LNCaP clone FGC (cell line): ENCODE measurements at regions not wholly inside any gene's neighbourhood (a gene's known extent, or its start where the extent isn't known, plus 50 kb on each side); places are given as distances from the start of the nearest gene placed in this dataset.

Experiments used
- DNase-seq: peaks from one replicate; pipeline ENCODE4 v3.0.0-alpha.2; 2011; ENCODE audit warnings: low read depth
- H3K4me3 ChIP-seq: 2 replicates; pipeline ENCODE4 v1.5.1; 2011; ENCODE audit warnings: mild to moderate bottlenecking, low read depth, low read length, control low read depth
- TF ChIP-seq, protein P1 (sequence below): IDR thresholded peaks from 2 replicates; pipeline ENCODE4 v1.5.1; 2012; ENCODE audit warnings: mild to moderate bottlenecking; ENCODE audit not compliant: control insufficient read depth, insufficient read depth; ENCODE audit errors: extremely low read depth

DNA sequence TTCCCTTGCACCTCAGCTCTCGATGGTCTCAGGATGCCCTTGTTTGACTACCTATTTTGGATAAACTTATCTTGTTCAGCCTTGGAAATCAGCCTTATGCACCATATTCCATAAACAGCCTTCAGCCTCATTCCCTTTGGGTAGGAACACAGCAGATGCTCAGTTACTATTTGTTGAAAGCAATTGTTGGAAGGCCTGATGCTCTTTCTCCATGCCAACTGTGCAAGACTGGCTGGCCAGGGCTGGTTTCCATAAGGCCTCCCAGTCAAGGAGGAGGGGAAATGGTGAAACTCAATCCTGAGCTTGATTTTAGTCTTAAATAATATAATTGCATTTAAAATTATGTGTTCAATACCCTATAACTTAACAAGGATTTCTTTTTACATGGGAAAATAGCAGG is 121.1 kb upstream of the DEPDC1 start:
- H3K4me3 ChIP-seq, result no peak overlapping the region
- TF ChIP-seq, protein P1, sequence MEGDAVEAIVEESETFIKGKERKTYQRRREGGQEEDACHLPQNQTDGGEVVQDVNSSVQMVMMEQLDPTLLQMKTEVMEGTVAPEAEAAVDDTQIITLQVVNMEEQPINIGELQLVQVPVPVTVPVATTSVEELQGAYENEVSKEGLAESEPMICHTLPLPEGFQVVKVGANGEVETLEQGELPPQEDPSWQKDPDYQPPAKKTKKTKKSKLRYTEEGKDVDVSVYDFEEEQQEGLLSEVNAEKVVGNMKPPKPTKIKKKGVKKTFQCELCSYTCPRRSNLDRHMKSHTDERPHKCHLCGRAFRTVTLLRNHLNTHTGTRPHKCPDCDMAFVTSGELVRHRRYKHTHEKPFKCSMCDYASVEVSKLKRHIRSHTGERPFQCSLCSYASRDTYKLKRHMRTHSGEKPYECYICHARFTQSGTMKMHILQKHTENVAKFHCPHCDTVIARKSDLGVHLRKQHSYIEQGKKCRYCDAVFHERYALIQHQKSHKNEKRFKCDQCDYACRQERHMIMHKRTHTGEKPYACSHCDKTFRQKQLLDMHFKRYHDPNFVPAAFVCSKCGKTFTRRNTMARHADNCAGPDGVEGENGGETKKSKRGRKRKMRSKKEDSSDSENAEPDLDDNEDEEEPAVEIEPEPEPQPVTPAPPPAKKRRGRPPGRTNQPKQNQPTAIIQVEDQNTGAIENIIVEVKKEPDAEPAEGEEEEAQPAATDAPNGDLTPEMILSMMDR, result no peak
- DNase-seq, result no peak

DNA sequence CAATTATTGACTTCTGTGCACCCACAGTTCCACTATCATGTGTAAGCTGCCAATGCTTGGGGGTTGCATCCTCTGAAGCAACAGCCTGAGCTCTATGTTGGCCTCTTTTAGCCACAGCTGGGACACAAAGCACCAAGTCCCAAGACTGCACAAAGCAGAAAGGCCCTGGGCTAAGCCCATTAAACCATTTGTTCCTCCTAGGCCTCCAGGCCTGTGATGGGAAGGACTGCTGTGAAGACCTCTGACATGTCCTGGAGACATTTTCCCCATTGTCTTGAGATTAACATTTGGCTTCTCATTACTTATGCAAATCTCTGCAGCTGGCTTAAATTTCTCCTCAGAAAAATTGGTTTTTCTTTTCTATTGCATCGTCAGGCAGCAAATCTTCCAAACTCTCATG is 123.7 kb upstream of the DEPDC1 start:
- no peak overlapping the region for H3K4me3 ChIP-seq
- DNase-seq, result no peak
- TF ChIP-seq, protein P1, result no peak

DNA sequence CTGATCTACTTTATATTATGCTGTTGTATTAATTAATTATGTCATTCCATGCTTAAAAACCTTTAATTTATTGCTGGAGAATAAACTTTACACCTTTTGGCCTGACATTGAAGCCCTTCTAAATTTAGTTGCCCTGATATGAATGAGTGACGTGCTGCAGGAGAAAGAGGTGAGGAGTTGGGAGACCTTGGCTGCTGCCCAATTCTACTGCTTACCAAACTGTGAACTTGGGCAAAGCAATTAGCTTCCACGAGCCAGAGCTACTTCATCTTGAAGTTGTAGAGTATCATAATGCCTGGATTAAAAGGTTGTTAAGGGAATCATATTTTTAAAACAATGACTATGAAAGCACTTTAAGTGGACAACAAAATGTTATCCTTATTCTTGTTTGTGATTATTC is 126.8 kb upstream of the DEPDC1 start:
- DNase-seq, result no peak
- TF ChIP-seq, protein P1, result no peak

DNA sequence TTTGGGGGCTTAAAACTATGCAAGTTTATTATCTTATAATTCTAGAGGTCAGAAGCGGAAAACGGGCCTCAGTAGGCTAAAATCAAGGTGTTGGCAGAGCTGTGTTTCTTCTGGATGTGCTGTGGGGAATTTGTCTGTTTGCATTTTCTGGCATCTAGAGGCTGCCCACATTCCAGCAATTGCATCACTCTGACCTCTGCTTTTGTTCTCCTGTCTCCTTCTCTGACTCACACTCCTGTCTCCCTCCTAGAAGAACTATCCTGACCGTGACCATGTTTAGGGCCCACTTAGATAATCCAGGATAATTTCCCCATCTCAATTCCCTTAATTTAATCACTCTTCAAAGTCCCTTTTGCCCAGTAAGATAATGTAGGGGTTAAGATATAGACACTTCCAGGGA is 127.4 kb upstream of the DEPDC1 start:
- TF ChIP-seq, protein P1, result no peak
- H3K4me3 ChIP-seq, result no peak overlapping the region
- DNase-seq, result no peak

More for the DNA sequence above, 126.8 kb upstream of the DEPDC1 start:
- no peak overlapping the region for H3K4me3 ChIP-seq

DNA sequence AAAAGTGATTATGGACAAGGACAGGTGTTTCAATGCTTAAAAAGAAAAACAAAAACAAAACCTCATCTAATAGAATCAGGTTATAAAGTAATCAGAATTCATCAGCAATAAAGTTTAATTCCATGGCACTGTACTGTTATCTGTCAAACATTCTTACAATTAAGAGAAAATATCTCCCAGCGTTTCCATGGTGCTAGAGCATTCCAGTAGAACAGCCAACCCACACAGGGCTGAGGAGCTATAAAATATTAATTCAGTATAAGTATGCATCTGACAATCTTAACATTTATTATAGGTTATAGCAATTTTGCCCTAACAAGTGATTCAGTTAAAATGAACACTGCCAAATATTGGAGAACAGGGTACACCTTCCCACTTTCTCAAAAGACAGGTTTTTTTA is 128.7 kb upstream of the DEPDC1 start:
- no peak overlapping the region for H3K4me3 ChIP-seq
- TF ChIP-seq, protein P1, result no peak
- no peak for DNase-seq

DNA sequence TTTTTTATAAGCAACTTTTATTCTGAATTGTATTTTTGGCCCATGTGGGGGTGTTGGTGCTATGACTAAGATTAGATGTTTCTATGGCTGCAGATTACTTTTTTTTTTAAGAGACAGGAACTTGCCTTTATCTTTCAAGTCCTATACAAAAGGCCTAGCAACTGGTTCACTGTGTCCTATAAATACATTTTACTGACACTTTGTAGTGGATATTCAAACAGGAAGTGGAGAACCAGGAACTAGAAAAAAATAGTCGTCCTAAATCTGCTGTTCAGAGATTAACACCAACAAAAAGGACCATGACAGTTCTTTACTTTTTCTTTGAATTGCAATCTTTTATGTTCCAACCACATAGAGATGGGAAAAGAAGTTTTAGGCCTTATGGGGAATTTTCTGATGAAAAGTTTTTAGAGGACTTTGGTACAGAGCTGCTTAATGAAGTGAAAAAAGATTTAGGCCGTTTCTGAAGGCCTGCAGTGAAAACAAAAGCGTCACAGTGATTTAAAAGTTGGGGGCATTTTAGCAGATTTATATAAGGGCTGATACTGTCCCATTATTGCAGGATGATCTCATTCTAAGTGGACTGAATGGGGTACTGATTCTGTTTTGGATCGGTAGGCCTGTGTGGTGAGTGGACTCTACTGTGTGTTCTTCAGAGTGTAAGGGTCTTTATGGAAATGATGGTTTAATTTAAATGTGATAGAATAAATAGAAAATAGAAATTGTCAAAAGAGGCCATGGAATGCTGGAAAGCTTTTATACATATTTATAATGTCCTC is 136.4 kb upstream of the DEPDC1 start:
- no peak overlapping the region for H3K4me3 ChIP-seq
- TF ChIP-seq, protein P1, result no peak
- no peak for DNase-seq

DNA sequence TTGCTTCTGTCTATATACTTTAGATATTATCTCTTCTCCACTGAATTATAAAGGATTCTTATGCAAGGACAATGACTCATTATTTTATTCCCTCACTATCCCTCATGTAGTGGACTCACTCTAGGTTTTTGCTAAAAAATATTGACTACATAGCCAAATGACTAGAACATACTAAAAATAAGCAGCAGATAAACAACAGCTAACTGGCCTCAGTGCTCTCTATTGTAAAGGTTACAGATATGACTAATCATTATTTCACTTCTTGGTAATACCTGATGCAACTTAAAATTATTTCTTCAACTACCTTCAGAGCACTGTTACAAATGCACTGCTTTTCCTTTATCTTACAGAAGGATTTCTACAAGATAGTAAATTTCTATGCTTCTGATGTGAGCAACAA is 147.6 kb upstream of the DEPDC1 start:
- no peak overlapping the region for H3K4me3 ChIP-seq
- TF ChIP-seq, protein P1, result no peak
- DNase-seq, result no peak
